CD4-positive, alpha-beta T cell treated with Interleukin-15 for 4 hours (primary cell): ENCODE measurements at regions not wholly inside any gene's neighbourhood (a gene's known extent, or its start where the extent isn't known, plus 50 kb on each side); places are given as distances from the start of the nearest gene placed in this dataset.

Source experiments
- DNase-seq: peaks from one replicate; pipeline ENCODE4 v3.0.0-alpha.2; 2020; ENCODE audit warnings: low spot score

DNA sequence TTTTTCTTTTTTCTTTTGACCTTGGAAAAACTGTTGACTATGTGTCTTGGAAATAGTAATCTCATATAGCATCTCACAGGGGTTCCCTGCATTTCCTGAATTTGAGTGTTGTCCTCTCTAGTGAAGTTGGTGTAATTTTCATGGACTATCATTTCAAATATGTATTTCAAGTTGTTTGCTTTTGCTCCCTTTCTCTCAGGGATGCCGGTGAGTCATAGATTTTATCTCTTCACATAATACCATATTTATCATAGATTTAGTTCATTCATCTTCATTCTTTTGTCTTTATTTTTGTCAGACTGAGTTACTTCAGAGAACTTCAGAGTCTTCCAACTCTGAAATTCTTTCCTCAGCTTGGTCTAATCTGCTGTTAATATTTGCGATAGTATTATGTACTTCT is 1320.6 kb downstream of the LRFN5 start:
- DNase-seq = no peak

DNA sequence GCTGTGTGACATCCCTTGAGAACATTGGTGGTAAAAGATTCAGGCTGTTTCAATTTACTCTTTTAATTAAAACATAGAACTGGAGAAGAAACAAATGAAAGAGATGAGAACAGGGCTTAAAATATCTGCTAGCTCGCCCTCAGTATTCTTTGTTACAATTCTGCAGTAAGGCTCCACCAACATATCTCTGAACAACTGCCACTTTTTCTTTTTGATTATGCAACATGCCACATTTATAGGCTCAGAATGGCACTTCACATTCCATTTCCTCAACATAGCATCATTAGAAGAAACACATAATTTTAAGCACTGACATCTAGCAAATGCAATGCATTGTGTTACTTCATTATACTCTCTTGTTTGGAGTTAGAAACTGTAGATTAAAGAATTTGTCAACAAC is 1315.2 kb downstream of the LRFN5 start:
- no peak for DNase-seq

DNA sequence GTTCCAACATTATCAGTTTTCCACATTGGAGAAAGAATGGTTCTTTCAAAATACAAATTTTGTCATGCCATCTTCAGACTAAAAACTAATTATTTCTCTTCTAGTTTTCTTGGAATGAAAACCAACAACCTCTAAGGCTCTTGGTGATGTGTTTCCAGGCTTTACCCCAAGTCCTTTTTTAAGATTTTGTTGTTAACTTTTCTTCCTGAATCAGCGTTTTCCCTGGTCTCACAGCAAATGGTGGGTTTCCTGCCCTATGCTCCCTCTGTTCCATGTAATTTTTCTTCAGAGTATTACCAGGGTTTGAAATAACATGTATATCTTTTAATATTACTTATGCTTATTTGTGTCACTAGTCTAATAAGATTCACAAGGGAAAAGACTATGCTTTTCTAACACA is 1311.9 kb downstream of the LRFN5 start:
- DNase-seq = no peak

DNA sequence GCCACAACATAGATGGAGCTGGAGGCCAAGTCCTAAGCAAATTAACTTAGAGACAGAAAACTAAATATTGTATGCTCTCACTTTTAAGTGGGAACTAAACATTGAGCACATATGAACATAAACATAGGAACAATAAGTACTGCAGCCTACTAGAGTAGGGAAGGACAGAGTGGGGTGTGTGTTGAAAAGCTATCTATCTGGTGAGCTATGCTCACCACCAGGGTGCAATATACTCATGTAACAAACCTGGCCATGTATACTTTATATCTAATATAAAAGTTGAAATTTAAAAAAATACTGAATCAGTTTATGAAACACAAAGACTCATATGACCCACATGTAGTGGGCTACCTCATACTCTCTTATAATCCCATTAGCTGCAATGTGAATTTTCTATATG is 1305.0 kb downstream of the LRFN5 start:
- no peak for DNase-seq

DNA sequence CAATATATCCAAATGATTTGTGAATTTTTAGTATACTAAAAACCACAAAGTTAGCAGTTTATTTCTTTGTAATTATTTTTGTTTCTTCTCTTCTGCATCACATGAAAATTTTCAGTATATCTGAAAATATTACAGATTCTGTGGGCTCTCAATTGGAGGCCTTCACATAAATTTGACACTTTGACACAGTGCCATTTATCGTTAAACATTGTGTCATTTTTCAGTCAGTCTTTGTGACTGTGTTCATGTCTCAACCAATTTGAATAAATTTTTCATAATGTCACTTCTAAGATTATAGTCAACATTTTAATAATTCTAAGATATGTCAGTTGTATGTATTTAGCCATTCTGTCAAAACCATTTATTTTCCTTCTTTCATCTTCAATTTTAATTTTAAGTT is 1303.0 kb downstream of the LRFN5 start:
- DNase-seq = no peak

DNA sequence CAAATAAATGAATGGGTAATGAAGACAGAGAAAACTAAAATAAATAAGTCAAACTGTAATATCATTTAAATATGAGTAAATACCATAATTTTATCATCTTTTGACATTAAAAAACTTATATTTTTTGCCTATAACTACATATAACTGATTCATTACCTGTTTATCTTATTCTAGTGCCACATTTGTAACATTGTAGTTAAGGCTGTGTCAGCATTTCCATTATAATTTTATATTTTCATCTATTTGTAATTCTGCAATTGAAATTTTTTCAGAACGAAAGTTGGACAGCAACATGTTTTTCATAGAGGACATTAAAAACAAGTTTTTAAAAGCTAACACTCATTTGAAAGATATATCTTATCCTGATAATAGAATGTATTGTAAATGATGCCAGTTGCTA is 1286.5 kb downstream of the LRFN5 start:
- no peak for DNase-seq

DNA sequence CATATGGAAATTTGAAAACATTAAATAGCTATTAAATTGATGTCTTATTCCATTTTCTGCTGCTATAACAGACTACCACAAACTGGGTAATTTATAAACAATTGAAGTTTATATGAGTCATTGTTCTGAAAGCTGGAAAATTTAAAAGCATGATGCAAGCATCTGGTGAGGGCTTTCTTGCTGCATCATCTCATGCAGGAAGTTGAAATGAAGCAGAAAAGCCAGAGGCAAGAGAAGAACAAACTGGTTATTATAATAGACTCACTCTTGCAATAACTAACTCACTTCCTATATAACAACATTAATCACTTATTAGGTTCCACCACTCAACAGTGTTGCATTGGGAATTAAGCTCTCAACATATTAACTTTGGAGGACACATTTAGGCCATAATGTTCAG is 1277.4 kb downstream of the LRFN5 start:
- DNase-seq = no peak

DNA sequence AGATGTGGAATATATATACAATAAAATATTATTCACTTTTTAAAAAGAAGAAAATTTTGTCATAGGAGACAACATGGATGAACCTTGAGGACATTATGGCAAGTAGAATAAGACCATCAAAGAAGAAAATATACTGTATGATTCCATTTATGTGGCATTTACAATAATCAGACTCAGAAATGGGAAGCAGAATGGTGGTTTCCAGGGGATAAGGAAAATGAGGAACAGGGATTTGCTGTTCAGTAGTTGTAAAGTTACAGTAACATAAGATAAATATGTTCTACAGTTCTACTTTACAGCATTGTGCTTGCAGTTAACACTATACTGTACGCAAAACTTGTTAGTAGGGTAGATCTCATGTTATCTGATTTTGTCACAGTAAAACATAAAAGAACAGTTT is 1271.0 kb downstream of the LRFN5 start:
- no peak for DNase-seq

DNA sequence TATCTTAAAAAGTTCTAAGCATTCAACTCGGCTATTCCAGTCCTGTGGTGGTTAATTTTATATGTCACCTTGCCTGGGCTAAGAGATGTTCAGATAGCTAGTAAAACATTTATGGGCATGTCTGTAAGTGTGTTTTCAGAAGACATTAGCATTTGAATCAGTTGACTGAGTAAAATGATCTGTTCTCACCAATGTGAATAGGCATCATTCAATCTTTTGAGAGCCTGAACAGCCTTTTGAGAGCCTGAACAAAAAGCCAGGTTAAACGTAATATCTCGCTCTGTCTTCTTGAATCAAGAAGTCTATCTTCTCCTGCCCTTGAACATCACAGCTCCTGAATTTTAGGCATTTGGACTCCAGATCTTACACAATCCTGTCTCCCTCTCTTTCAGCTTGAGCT is 1266.1 kb downstream of the LRFN5 start:
- no peak for DNase-seq

DNA sequence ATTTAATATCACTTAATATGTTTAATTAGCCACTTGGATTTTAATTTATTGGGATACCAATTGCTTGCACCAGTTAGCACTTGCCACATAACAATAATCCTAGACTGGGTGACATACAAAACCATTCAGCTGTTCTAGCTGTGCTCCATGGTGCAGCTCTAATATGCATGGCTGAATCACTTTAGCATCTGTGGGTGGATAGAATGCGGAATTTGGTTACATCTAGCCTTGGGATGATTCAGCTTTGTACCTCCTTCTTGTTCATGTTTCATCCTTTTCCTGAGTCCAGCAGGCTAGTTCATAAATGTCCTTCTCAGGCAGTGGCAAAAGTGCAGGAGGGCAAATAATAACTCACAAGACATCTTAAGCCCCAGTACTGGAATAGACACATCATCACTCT is 1263.0 kb downstream of the LRFN5 start:
- DNase-seq = no peak

DNA sequence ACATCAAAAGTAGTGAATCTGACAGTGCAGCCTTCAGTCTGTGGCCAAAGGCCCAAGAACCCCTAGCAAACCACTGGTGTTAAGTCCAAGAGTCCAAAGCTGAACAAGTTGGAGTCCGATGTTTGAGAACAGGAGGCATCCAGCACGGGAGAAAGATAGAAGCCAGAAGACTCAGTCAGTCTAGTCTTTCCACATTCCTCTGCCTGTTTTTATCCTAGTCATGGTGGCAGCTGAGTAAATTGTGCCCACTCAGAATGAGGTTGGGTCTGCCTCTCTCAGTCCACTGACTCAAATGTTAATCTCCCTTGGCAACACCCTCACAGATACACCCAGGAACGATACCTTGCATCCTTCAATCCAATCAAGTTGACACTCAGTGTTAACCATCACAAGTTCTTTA is 1255.4 kb downstream of the LRFN5 start:
- DNase-seq = no peak

DNA sequence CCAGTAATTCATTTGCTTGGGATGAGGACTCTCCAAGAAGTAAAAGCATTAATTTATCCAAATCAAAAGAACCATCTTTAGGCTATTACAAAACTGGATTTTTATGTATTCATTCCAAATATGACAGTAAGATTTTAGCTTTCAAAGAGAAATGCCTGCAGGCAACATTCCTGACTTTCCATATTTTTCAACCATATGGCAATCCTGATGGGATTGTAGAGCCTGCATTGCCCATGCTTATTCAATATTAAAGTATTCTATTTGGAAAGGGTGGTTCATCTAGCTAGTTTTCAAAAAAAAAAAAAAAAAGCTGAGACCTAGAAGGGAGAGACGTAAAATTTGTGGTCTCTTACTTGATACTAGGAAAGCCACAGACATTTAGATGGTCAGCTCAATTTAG is 1253.7 kb downstream of the LRFN5 start:
- no peak for DNase-seq

DNA sequence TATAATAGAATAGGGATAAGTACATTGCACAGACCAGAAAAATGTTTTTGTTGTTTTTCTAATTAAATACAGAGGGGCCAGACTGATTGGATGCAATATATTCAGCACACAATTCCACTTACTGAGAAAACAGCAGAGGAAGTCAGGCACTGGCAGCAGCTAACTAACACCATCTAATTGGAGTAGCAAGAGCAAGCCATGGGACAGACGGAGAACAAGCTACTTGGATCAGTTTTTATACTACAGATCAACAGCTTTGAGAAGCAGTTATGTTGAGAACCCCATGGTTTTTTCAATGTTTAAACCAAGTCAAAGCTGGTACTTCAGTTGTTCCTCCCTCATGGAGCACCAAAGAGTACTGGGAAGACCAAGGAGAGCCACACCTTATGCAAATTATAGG is 1249.4 kb downstream of the LRFN5 start:
- no peak for DNase-seq

DNA sequence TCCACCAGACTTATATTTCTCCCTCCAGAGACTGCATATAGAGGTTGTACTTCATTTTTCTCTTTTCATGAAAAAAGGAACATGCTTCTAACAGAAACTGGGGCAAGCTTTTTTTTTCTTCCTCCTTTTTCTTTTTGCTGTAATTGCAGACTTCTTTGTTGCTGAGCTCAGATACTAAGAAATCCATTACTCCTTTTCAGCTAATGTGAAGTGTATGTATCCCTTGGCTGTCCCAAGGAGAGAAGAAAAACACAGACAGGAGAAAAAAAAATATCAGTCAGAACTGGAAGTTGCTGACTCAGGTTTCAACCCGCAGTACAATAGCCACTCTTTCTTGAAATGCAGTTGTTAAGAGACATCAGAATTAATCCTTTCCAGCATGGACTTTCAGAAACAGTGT is 1248.4 kb downstream of the LRFN5 start:
- no peak for DNase-seq

DNA sequence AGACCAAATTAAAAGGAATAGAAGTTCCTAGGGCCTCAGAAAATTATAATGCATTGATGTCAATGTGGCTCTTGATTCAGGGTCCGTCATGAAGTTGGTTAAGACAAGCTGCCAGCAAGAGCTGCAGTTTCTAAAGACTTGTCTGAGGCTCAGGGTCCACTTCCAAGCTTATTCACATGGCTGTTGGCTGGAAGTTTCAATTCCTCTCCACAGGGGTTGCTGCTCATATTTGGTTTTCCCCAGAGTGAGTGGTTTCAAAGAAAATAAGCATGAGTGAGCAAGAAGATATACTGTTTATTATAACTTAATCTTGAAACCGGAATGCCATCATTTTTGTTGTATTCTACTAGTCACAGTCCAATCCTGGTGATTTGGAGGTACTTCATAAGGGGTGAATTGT is 1247.4 kb downstream of the LRFN5 start:
- DNase-seq = no peak

DNA sequence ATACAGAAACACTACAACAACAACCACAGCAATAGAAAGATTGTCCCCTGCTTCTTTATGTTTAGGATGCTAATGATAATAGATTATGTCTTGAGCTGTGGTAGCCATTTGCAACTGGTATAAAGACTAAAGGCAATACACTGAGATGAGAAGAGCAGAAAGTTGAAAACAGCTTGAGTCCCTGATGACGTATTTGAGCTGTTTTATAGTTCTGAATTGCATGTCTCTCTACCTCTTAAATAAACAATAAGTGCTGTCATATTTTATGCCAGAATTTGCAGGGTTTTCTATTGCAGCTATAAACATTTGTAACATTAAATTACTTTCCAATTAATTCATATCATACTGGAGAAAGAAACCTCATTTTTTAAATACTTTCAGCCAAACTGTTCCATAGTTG is 1242.0 kb downstream of the LRFN5 start:
- DNase-seq = no peak

DNA sequence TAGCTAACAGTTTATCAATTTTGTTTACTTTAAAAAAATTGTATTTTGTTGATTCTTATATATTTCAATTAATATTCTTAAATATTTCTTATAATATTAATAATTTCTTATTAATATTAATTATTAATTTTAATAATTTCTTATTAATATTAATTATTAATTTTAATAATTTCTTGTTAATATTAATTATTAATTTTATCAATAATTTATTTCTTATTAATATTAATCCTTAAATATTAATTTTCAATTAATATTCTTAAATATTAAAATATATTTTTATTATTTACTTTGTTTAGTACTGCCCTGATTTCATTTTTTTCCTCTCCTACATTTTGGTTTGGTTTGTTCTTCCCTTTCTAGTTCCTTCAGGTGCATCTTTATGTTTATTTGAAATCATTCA is 1208.1 kb downstream of the LRFN5 start:
- DNase-seq = no peak

DNA sequence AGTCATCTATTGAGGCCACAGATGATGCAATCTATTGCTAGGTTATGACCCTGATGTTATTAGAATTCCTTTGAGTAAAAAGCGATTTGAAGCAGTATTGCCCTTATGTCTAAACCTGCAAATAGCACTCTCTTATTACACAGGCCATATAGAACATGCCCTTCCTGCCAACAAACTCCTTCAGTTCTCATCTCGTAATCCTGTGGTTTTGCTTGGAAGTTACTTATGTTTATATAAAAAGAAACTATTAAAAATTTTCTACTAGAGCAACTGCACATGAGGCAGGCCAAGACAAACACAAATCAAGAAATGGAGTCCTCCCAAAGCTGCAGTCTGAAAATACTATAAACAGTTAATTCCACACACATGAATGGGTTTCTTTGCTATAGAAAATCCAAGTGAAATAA is 1200.2 kb downstream of the LRFN5 start:
- DNase-seq = no peak

DNA sequence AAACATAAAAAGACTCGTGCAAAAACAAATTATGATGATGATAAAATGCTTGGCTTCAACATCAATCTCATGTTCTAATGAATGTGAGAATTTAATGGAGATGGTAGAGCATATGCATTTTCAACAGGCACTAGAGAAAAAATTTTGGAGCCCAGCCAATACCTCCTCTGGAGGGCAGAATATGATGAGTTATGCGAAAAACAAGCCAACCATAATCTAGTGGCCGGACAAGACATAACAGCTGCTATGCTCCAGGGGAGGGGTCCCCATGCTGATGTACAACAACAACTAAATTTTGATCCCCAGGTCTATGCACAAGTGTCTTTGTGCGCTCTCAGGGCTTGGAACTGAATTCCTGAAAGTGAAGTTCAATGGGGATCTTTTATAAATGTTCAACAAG is 1197.5 kb downstream of the LRFN5 start:
- DNase-seq = no peak

DNA sequence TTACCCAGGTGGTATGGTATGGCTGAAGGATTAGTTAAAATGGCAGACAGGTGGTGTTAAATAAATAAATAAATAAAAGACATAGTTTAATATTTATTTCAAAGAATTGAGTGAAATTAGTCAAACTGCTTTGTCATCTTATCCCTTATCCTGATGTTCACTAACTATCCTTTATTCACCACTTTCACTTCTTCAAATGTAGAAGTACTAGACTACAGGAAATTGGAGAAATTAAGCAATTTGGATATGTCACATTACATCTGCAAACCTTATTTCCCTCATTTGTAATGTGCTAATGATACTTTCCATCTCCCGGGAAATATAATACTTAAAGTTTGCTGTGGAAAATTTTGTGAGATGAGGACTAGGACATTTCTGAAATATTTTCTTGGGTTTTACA is 1195.7 kb downstream of the LRFN5 start:
- no peak for DNase-seq

DNA sequence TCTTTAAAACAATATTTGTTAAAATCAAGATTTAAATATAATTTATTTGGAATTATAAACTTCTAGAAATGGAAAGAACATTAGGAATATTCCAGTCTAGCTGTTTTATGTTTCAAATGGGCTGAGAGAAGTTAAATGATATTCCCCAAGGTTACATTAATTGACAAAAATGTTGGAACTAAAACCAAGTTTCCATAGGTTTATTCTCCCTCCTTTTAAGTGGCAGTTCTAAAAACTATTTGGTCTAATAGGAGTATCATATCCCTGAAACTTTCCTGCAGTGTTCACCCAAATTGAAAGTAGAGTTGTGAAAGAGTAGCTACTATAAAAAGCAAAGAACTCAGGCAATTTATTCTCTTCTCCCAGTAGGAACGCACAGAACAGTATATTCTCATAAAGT is 1185.5 kb downstream of the LRFN5 start:
- no peak for DNase-seq

DNA sequence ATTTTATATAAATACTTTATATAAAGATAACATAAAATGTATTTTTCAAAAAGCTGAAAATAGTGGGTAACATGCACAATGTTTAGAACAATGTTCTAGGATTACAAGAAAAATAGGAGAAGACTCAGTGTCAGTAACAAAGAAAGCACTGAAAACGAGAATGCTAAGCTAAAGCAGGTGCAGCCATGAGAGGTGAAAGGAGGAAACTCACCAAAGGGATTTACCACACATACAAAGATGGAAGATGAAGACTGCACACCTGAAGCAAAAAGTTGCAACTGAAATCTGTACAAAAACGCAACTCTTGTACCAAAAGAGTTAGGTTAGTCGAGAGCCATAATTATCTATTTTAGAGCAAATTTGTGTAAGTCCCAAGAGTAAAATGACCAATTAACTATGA is 1176.1 kb downstream of the LRFN5 start:
- no peak for DNase-seq

DNA sequence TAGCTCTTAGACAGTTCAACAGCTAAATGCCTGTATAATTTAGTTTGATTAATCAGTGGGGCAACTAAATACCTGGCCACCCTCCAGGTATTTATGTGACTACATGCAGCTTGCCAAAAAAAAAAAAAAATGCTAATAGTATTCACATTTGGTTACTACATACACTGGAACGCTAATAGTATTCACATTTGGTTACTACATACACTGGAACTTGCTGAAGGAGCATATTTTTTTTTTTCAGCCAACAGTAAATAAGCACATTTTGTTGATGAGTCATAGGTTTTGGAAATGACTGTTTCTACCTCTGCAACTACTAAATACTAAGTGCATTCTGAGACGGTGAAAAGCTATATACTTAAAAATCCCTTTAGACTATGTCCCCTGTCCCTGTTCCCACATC is 1172.3 kb downstream of the LRFN5 start:
- DNase-seq = no peak

DNA sequence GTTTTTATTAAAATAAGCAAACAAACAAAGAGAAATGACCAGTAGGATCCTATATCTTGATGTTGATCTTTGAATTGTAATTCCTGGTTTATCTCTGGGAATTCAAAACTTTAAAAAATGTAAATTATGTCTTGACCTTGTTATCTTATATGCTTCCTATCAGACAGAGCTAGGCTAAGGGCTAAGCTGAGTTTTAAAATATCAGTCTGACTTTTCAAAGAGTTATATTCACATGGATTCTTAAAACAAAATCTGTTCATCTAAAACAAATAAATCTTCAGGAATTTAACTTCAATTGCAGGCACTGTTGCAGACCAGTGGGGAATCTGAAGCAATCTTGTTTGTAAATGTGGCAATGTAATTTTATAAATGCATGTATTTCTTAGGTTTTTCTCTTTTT is 1144.1 kb downstream of the LRFN5 start:
- DNase-seq = no peak

DNA sequence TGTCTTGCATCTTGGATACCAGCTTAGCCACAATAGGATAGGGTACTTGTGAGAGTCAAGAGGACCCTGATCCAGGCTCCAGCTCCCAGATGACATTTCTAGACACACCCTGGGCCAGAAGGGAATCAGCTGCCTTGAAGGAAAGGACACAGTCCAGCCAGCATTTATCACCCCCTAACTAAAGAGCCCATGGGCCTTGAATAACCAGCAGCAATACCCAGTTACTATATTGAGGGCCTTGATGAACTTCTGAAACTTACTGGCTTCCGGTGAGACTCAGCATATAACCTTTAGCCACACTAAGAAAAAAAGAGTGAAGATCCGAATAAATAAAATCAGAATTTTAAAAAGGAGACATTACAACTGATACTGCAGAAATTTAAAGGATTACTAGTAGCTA is 1135.4 kb downstream of the LRFN5 start:
- DNase-seq = no peak

DNA sequence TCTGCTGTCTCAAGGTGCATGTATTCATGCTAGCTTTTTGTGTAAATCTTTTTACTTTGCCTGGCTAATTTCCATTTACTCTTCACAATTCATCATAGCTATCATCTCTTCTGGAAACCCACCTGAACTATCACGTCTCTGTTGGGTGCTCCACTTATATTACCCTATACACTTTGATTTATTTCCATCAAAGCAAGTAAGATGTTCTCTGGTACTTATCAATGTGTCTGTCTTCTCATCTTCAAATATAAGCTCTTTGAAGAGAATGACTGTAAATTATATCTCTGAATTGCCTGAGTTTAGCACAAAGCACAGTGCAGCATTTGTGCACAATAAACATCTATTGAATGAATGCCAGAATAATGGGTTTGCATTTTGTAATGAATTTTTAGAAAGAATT is 1129.7 kb downstream of the LRFN5 start:
- DNase-seq = no peak
